ENCODE measurements at regions not wholly inside any gene's neighbourhood (a gene's known extent, or its start where the extent isn't known, plus 50 kb on each side); places are given as distances from the start of the nearest gene placed in this dataset.

DNA sequence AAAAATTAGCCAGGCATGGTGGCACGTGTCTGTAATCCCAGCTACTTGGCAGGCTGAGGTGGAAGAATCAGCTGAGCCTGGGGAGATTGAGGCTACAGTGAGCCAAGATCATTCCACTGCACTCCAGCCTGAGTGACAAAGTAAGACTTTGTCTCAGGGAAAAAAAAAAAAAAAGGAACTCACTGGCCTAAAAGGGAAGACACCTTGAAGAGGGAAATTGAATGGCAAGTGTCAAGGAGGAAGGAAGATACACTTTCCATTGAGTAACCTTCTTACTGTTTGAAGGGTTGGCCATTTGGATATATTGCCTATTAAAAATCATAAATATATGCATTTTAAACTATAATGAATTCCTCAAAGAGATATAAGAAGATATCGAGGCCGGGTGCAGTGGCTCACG is 147.5 kb upstream of the FAM241A start:
- Histone ChIP-seq H3K27me3 (no peaks in the 10 kb centered on the region), H3K36me3 (replicated peaks; ENCODE audit: insufficient read depth, low read depth) (no peaks in the 10 kb centered on the region), H3K9me2 (replicated peaks; ENCODE audit: insufficient read depth) (no peaks in the 10 kb centered on the region), H3K27ac (no peak overlapping the region), H3K4me1 (ENCODE audit: insufficient read depth) (peaks cover 2% of the 10 kb centered on the region), H3K4me3 (no peak overlapping the region), H3K79me2 (no peaks in the 10 kb centered on the region), H2AFZ (no peak overlapping the region), H3K9me3 (ENCODE audit: low read depth) (no peaks in the 10 kb centered on the region), H4K20me1 (ENCODE audit: insufficient read depth, poor library complexity, severe bottlenecking) (no peaks in the 10 kb centered on the region), H3K4me2 (no peak overlapping the region)
- DNase-seq (ENCODE audit: low spot score) = no peak
- 97% methylated on average over 4 of the region's 4 CpGs for WGBS (ENCODE audit: low lambda C conversion rate, missing lambda C conversion rate)
- TF ChIP-seq CTCF (IDR thresholded peaks at IDR 0.05; ENCODE audit: poor library complexity) (no peak), EZH2 (IDR thresholded peaks at IDR 0.05; ENCODE audit: borderline replicate concordance) (no peak), EZH2phosphoT487 (IDR thresholded peaks at IDR 0.05; ENCODE audit: low read depth, severe bottlenecking, unreplicated experiment) (no peak)

DNA sequence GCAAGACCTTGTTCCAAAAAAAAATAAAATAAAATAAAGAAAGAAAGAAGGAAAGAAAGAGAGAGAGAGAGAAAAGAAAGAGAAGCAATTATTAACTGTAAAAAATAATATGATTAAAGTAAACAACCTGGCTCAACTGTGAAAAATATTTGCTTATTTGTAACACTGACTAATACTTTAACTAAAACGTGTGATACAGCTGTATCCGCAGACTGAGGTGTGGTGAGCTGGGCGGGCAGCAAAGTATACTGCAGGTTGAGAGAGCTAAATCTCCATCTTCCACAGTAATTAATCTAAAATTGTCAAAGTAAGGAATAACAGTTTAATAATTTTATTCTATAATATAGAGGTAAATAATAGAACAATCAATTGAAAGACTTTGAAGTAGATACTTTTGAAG is 145.5 kb upstream of the FAM241A start:
- no peak for DNase-seq (ENCODE audit: low spot score)
- Histone ChIP-seq H3K27me3 (no peaks in the 10 kb centered on the region), H3K4me1 (ENCODE audit: insufficient read depth) (no peaks in the 10 kb centered on the region), H2AFZ (no peak overlapping the region), H3K9me3 (ENCODE audit: low read depth) (no peaks in the 10 kb centered on the region), H3K79me2 (no peaks in the 10 kb centered on the region), H4K20me1 (ENCODE audit: insufficient read depth, poor library complexity, severe bottlenecking) (no peaks in the 10 kb centered on the region), H3K36me3 (replicated peaks; ENCODE audit: insufficient read depth, low read depth) (no peaks in the 10 kb centered on the region), H3K9me2 (replicated peaks; ENCODE audit: insufficient read depth) (no peaks in the 10 kb centered on the region), H3K27ac (no peak overlapping the region), H3K4me3 (no peak overlapping the region), H3K4me2 (no peak overlapping the region)
- TF ChIP-seq CTCF (IDR thresholded peaks at IDR 0.05; ENCODE audit: poor library complexity) = no peak
- TF ChIP-seq EZH2 (IDR thresholded peaks at IDR 0.05; ENCODE audit: borderline replicate concordance) = no peak
- TF ChIP-seq EZH2phosphoT487 (IDR thresholded peaks at IDR 0.05; ENCODE audit: low read depth, severe bottlenecking, unreplicated experiment) = no peak
- WGBS (ENCODE audit: low lambda C conversion rate, missing lambda C conversion rate) = 95% methylated on average over 3 of the region's 3 CpGs

GRCh38 chr4:112001041-112001440 is 144.2 kb upstream of the FAM241A start:
- Histone ChIP-seq H3K27me3 (no peaks in the 10 kb centered on the region), H2AFZ (no peak overlapping the region), H3K4me1 (ENCODE audit: insufficient read depth) (peaks cover 4% of the 10 kb centered on the region), H4K20me1 (ENCODE audit: insufficient read depth, poor library complexity, severe bottlenecking) (no peaks in the 10 kb centered on the region), H3K36me3 (replicated peaks; ENCODE audit: insufficient read depth, low read depth) (no peaks in the 10 kb centered on the region), H3K9me2 (replicated peaks; ENCODE audit: insufficient read depth) (no peaks in the 10 kb centered on the region), H3K27ac (no peak overlapping the region), H3K4me3 (no peak overlapping the region), H3K79me2 (no peaks in the 10 kb centered on the region), H3K4me2 (no peak overlapping the region), H3K9me3 (ENCODE audit: low read depth) (no peaks in the 10 kb centered on the region)
- DNase-seq (ENCODE audit: low spot score) = no peak
- TF ChIP-seq EZH2phosphoT487 (IDR thresholded peaks at IDR 0.05; ENCODE audit: low read depth, severe bottlenecking, unreplicated experiment) (no peak), CTCF (IDR thresholded peaks at IDR 0.05; ENCODE audit: poor library complexity) (no peak), EZH2 (IDR thresholded peaks at IDR 0.05; ENCODE audit: borderline replicate concordance) (no peak)
- 95% methylated on average over 1 of the region's 1 CpG for WGBS (ENCODE audit: low lambda C conversion rate, missing lambda C conversion rate)

GRCh38 chr4:112002248-112002661 is 143.0 kb upstream of the FAM241A start:
- 34% methylated on average over 2 of the region's 2 CpGs for WGBS (ENCODE audit: low lambda C conversion rate, missing lambda C conversion rate)
- H3K4me2 ChIP-seq = no peak overlapping the region

More at GRCh38 chr4:112002248-112002661, 143.0 kb upstream of the FAM241A start:
- no peak for DNase-seq (ENCODE audit: low spot score)
- H3K9me2 ChIP-seq (replicated peaks; ENCODE audit: insufficient read depth) = no peaks in the 10 kb centered on the region
- H3K9me3 ChIP-seq (ENCODE audit: low read depth) = no peaks in the 10 kb centered on the region
- no peak overlapping the region for H3K27ac ChIP-seq
- H3K4me3 ChIP-seq = no peak overlapping the region
- no peak for TF ChIP-seq EZH2phosphoT487 (IDR thresholded peaks at IDR 0.05; ENCODE audit: low read depth, severe bottlenecking, unreplicated experiment)
- no peak for TF ChIP-seq EZH2 (IDR thresholded peaks at IDR 0.05; ENCODE audit: borderline replicate concordance)
- TF ChIP-seq CTCF (IDR thresholded peaks at IDR 0.05; ENCODE audit: poor library complexity) = no peak
- no peaks in the 10 kb centered on the region for H3K79me2 ChIP-seq
- no peaks in the 10 kb centered on the region for H3K36me3 ChIP-seq (replicated peaks; ENCODE audit: insufficient read depth, low read depth)
- H3K27me3 ChIP-seq = no peaks in the 10 kb centered on the region
- no peaks in the 10 kb centered on the region for H4K20me1 ChIP-seq (ENCODE audit: insufficient read depth, poor library complexity, severe bottlenecking)
- no peak overlapping the region for H2AFZ ChIP-seq
- H3K4me1 ChIP-seq (ENCODE audit: insufficient read depth) = peaks cover 4% of the 10 kb centered on the region
